Right lobe of liver (tissue), 4 donors: ENCODE measurements at regions not wholly inside any gene's neighbourhood (a gene's known extent, or its start where the extent isn't known, plus 50 kb on each side); places are given as distances from the start of the nearest gene placed in this dataset.

Source experiments
- POLR2A ChIP-seq: fragments of 450-650 bp; IDR thresholded peaks from one replicate; pipeline ENCODE4 v1.6.1; 2017; ENCODE audit warnings: antibody characterized with exemption, mild to moderate bottlenecking
- TF ChIP-seq, protein P1 (sequence below), 4 donors: fragments of 200-600 bp in 3 of 4; fragments of 450-650 bp in 1 of 4; IDR thresholded peaks; one replicate each; pipeline versions ENCODE4 v1.5.1 to v1.8.0; 2016 to 2022; ENCODE audit warnings: antibody characterized with exemption in 4 of 4, mild to moderate bottlenecking in 2 of 4
- donor health status: DM: no; HTN: no; CAD: no.
- donor health status: DM: no; HTN: no; CAD: no.
- donor health status: DM: no; HTN: yes; CAD: no.

DNA sequence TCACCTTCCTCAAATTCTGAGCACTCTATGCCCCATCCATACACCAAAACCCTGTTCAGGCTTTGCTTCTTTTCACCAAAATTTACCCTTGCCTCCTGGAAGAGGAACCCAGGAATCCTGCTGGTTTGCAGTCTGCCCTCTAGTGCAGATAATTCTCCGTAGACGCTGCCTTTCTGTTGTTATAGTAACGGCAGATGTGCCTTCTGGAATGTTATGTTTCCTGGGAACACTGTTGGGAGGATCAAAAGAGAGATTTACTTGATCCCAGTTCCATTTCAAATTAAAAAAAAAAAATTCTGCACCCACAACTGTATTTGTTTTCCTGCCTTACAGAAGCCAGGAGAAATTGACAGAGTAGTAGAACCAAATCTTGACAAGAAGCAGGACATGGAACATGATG, 104.2 kb upstream of the RMST start:
- TF ChIP-seq POLR2A = no peak
- TF ChIP-seq, protein P1, sequence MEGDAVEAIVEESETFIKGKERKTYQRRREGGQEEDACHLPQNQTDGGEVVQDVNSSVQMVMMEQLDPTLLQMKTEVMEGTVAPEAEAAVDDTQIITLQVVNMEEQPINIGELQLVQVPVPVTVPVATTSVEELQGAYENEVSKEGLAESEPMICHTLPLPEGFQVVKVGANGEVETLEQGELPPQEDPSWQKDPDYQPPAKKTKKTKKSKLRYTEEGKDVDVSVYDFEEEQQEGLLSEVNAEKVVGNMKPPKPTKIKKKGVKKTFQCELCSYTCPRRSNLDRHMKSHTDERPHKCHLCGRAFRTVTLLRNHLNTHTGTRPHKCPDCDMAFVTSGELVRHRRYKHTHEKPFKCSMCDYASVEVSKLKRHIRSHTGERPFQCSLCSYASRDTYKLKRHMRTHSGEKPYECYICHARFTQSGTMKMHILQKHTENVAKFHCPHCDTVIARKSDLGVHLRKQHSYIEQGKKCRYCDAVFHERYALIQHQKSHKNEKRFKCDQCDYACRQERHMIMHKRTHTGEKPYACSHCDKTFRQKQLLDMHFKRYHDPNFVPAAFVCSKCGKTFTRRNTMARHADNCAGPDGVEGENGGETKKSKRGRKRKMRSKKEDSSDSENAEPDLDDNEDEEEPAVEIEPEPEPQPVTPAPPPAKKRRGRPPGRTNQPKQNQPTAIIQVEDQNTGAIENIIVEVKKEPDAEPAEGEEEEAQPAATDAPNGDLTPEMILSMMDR (IDR thresholded peaks at IDR 0.05) = no peak
